ENCODE measurements at regions not wholly inside any gene's neighbourhood (a gene's known extent, or its start where the extent isn't known, plus 50 kb on each side); places are given as distances from the start of the nearest gene placed in this dataset.

GRCh38 chr2:6109831-6110230 lies 417.6 kb downstream of the SOX11 start:
- ChIA-PET CTCF (no interaction called here), POLR2A (no interaction called here)
- no peaks in the 10 kb centered on the region for H3K27me3 Mint-ChIP-seq (ENCODE audit: insufficient read depth, unreplicated experiment)
- H3K9me3 Mint-ChIP-seq (ENCODE audit: unreplicated experiment): no peaks in the 10 kb centered on the region
- TF ChIP-seq CTCF (IDR thresholded peaks at IDR 0.05; ENCODE audit: unreplicated experiment): no peak
- H3K27ac Mint-ChIP-seq (ENCODE audit: low read depth, unreplicated experiment): no peak overlapping the region
- BruUV-seq (replicated peaks): no TSS peak
- H3K4me1 Mint-ChIP-seq (ENCODE audit: insufficient read depth, unreplicated experiment): no peaks in the 10 kb centered on the region
- H3K4me3 Mint-ChIP-seq (ENCODE audit: unreplicated experiment): no peak overlapping the region
- no peaks in the 10 kb centered on the region for H3K36me3 Mint-ChIP-seq (ENCODE audit: insufficient read depth, unreplicated experiment)
- DNase-seq (ENCODE audit: unreplicated experiment): no peak
- intact Hi-C loops (cut with micrococcal nuclease): no loop called here

GRCh38 chr2:6111781-6112261 lies 419.6 kb downstream of the SOX11 start:
- H3K4me1 Mint-ChIP-seq (ENCODE audit: insufficient read depth, unreplicated experiment): no peaks in the 10 kb centered on the region
- no peak for DNase-seq (ENCODE audit: unreplicated experiment)
- intact Hi-C loops (cut with micrococcal nuclease): no loop called here
- CTCF ChIA-PET: no interaction called here
- no peaks in the 10 kb centered on the region for H3K9me3 Mint-ChIP-seq (ENCODE audit: unreplicated experiment)
- POLR2A ChIA-PET: interaction anchor here (0.7 kb wide), 1 partner anchor 644 kb away, joined by 3 read pairs; no protein-coding TSS in a partner anchor
- no peaks in the 10 kb centered on the region for H3K36me3 Mint-ChIP-seq (ENCODE audit: insufficient read depth, unreplicated experiment)
- no TSS peak for BruUV-seq (replicated peaks)
- no peak for TF ChIP-seq CTCF (IDR thresholded peaks at IDR 0.05; ENCODE audit: unreplicated experiment)
- H3K27ac Mint-ChIP-seq (ENCODE audit: low read depth, unreplicated experiment): no peak overlapping the region
- no peaks in the 10 kb centered on the region for H3K27me3 Mint-ChIP-seq (ENCODE audit: insufficient read depth, unreplicated experiment)
- H3K4me3 Mint-ChIP-seq (ENCODE audit: unreplicated experiment): no peak overlapping the region

GRCh38 chr2:6113786-6114185 lies 421.6 kb downstream of the SOX11 start:
- Mint-ChIP-seq H3K9me3 (ENCODE audit: unreplicated experiment) (no peaks in the 10 kb centered on the region), H3K27me3 (ENCODE audit: insufficient read depth, unreplicated experiment) (no peaks in the 10 kb centered on the region)

GRCh38 chr2:6127718-6128117 lies 435.5 kb downstream of the SOX11 start:
- no peak for DNase-seq (ENCODE audit: unreplicated experiment)
- H3K36me3 Mint-ChIP-seq (ENCODE audit: insufficient read depth, unreplicated experiment): no peaks in the 10 kb centered on the region
- ChIA-PET POLR2A (no interaction called here), CTCF (interaction anchor here (0.7 kb wide), 1 partner anchor 258 kb away, joined by 3 read pairs; no protein-coding TSS in a partner anchor)
- no peaks in the 10 kb centered on the region for H3K27me3 Mint-ChIP-seq (ENCODE audit: insufficient read depth, unreplicated experiment)
- no peaks in the 10 kb centered on the region for H3K9me3 Mint-ChIP-seq (ENCODE audit: unreplicated experiment)
- BruUV-seq (replicated peaks): no TSS peak
- H3K27ac Mint-ChIP-seq (ENCODE audit: low read depth, unreplicated experiment): no peak overlapping the region
- no peaks in the 10 kb centered on the region for H3K4me1 Mint-ChIP-seq (ENCODE audit: insufficient read depth, unreplicated experiment)
- intact Hi-C loops (cut with micrococcal nuclease): no loop called here
- H3K4me3 Mint-ChIP-seq (ENCODE audit: unreplicated experiment): no peak overlapping the region
- no peak for TF ChIP-seq CTCF (IDR thresholded peaks at IDR 0.05; ENCODE audit: unreplicated experiment)

More at GRCh38 chr2:6113786-6114185, 421.6 kb downstream of the SOX11 start:
- Mint-ChIP-seq H3K4me1 (ENCODE audit: insufficient read depth, unreplicated experiment) (no peaks in the 10 kb centered on the region), H3K27ac (ENCODE audit: low read depth, unreplicated experiment) (no peak overlapping the region), H3K4me3 (ENCODE audit: unreplicated experiment) (no peak overlapping the region), H3K36me3 (ENCODE audit: insufficient read depth, unreplicated experiment) (no peaks in the 10 kb centered on the region)
- ChIA-PET POLR2A (interaction anchor here (0.8 kb wide), 1 partner anchor 326 kb away, joined by 3 read pairs; no protein-coding TSS in a partner anchor), CTCF (interaction anchor here (0.6 kb wide), 2 partner anchors 78 to 105 kb away, joined by 3 read pairs; no protein-coding TSS in a partner anchor)
- intact Hi-C loops (cut with micrococcal nuclease): no loop called here
- TF ChIP-seq CTCF (IDR thresholded peaks at IDR 0.05; ENCODE audit: unreplicated experiment): no peak
- no TSS peak for BruUV-seq (replicated peaks)
- DNase-seq (ENCODE audit: unreplicated experiment): no peak

Data from MCF 10A (cell line).